Effector memory CD8-positive, alpha-beta T cell (primary cell): ENCODE measurements at regions not wholly inside any gene's neighbourhood (a gene's known extent, or its start where the extent isn't known, plus 50 kb on each side); places are given as distances from the start of the nearest gene placed in this dataset.

ENCODE experiments used
- ATAC-seq: fragments of 150-1000 bp; cut with Tn5 transposase; replicated peaks from 2 replicates; pipeline ENCODE4 v1.10.0; 2021; ENCODE audit warnings: mild to moderate bottlenecking, moderate library complexity
- DNase-seq, 3 experiments: peaks; one replicate each; pipeline ENCODE4 v3.0.0; 2021
- H3K27ac Mint-ChIP-seq, 2 donors: one replicate each; pipeline ENCODE4 v1.8.0; 2022; ENCODE audit warnings: mild to moderate bottlenecking in 2 of 2, mixed read lengths in 2 of 2, moderate library complexity in 2 of 2
- H3K27me3 Mint-ChIP-seq, 2 donors: one replicate each; pipeline ENCODE4 v1.8.0; 2022; ENCODE audit warnings: mixed read lengths in 2 of 2
- H3K36me3 Mint-ChIP-seq: one replicate; pipeline ENCODE4 v1.8.0; 2022; ENCODE audit warnings: mild to moderate bottlenecking, moderate library complexity, mixed read lengths; ENCODE audit not compliant: insufficient read depth
- H3K4me1 Mint-ChIP-seq, 2 donors: one replicate each; pipeline ENCODE4 v1.8.0; 2022; ENCODE audit warnings: low read depth in 2 of 2, mixed read lengths in 2 of 2
- H3K4me3 Mint-ChIP-seq, 2 donors: one replicate each; pipeline ENCODE4 v1.8.0; 2022; ENCODE audit warnings: mild to moderate bottlenecking in 2 of 2, mixed read lengths in 2 of 2, moderate library complexity in 2 of 2
- H3K9me3 Mint-ChIP-seq, 2 donors: one replicate each; pipeline ENCODE4 v1.8.0; 2022; ENCODE audit warnings: mixed read lengths in 2 of 2

DNA sequence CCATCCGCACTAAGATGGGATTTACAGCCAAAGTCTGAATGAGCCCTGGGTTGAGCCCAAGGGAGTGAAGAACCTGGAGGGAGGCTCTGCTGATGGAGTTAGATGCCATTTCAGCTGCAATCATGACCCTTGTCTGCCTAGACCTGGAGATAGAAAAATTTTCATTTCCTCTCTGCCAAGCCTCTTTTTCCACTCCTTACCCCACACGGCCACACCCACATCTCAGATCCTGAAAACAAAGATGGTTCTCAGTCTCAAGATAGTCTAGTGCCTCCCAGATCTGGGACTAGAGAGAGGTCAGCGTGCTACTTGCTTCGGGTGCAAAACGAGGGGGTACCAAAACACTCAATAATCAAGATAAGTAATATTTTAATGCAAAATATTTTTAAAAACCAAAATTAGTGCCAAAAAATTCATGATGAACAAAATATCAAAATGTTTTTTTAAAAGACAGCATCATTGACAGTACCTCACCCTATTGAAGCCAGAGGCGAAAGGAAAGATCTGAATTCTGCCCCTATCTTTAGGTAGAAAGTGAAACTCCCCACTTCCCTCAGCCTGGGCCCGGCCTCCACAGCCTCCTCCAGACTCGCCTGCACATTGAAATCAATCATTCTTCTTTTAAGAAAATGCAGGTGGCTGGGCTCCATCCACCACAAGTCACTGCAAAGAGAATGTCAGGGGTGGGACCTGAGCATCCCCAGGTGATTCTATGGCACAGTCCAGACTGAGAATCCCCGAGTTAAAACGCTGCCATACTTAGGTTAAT lies 57.8 kb upstream of the GPR45 start:
- Mint-ChIP-seq H3K4me1 (peaks cover 0 to 2% of the 10 kb centered on the region in 2 donors), H3K27ac (no peak overlapping the region), H3K9me3 (no peaks in the 10 kb centered on the region), H3K4me3 (no peak overlapping the region), H3K36me3 (no peaks in the 10 kb centered on the region), H3K27me3 (peaks cover 33 to 53% of the 10 kb centered on the region in 2 donors)
- DNase-seq (no peak), ATAC-seq (no peak)

DNA sequence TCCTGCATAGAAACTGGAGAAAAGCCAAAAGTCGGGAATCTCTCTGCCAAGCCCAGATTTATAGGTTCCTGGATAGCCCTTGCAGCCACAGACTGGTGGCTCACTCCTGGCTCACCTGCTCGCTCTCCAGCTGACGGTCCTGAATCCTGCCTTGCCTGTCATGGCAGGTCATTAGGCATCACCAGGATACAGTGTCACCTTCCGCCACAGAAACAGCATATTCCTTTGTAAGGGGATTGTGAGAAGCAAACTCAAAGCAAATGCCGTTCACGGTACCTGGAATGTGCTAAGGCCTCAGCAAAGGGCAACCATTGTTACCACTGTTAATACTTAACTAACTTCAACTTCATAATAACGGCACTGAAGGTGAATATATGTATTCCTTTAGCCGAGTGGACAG lies 57.1 kb upstream of the GPR45 start:
- Mint-ChIP-seq H3K9me3 (no peaks in the 10 kb centered on the region), H3K4me3 (no peak overlapping the region), H3K27me3 (peaks cover 33 to 53% of the 10 kb centered on the region in 2 donors), H3K4me1 (peaks cover 0 to 2% of the 10 kb centered on the region in 2 donors), H3K36me3 (no peaks in the 10 kb centered on the region), H3K27ac (no peak overlapping the region)
- no peak for DNase-seq
- no peak for ATAC-seq

DNA sequence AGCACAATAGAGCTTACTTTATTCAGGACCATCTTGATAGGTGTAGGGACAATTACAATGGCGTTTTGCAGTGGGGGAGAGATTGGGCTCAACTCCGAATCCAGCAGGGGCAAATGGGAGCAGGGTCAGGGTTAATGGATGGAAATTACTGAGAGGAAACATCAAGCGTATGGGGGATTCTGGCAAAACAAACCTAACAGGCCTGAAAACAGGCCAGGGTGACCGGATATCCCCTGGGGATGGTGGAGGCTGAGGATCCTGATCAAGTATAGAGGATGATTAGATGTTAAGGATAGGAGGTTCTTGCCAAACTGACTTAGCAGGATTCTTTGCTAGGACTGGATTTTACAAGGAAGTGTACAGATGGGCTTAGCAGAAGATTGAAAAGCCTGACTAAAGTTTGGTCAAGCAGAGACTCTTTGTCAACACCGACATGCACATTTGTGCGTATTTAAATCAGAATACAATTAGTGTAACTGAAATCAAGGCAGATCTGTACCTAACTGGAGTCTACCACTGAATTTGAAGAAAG lies 54.5 kb upstream of the GPR45 start:
- ATAC-seq (no peak), DNase-seq (no peak)
- no peaks in the 10 kb centered on the region for H3K4me1 Mint-ChIP-seq
- no peak overlapping the region for H3K4me3 Mint-ChIP-seq
- peak overlapping the region in 1 of 2 donors; percentile 50 for H3K27ac Mint-ChIP-seq
- no peaks in the 10 kb centered on the region for H3K36me3 Mint-ChIP-seq
- H3K27me3 Mint-ChIP-seq, result peaks cover 51 to 54% of the 10 kb centered on the region in 2 donors
- no peaks in the 10 kb centered on the region for H3K9me3 Mint-ChIP-seq

DNA sequence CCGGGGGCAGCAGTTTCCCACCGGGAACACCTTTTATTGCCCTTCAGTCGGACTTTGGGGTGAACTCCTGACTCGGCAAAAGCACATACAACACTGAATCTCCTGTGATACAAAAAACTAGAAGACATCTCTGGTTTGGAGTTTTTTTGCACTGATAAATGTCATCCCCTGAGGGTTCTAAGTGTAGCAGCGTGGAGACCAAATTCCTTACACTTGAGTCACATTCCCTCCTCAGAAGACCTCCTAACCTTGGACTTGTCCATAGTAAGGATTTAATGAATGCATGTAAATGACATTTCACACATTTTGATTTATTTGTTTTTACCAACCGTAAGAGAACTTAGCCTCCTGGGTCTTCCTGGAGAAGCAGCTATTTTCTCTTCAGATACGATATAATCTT lies 54.0 kb upstream of the GPR45 start:
- Mint-ChIP-seq H3K4me3 (no peak overlapping the region), H3K4me1 (no peaks in the 10 kb centered on the region), H3K9me3 (no peaks in the 10 kb centered on the region), H3K27ac (no peak overlapping the region), H3K36me3 (no peaks in the 10 kb centered on the region), H3K27me3 (peaks cover 47 to 49% of the 10 kb centered on the region in 2 donors)
- ATAC-seq, result no peak
- no peak for DNase-seq

DNA sequence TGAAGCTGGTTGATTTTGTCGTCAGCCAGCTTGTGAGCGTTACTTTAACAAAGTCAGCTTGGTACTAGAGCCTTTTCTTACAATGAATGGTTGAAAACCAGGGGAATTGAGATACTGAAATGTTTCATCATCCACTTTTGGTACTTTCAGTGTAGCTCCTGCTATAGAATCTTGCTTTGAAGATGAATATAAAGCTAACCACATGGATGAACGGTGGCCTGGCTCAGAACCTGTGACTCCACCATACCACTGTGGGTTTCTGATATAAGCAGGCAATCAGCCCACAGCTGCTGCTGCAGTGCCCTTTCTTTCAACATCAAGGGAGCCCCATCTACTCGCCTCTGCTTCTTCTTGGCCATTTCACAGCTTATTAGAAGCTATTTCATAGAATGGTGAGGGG lies 53.2 kb upstream of the GPR45 start:
- no peaks in the 10 kb centered on the region for H3K4me1 Mint-ChIP-seq
- no peak for DNase-seq
- H3K9me3 Mint-ChIP-seq, result no peaks in the 10 kb centered on the region
- ATAC-seq, result no peak
- no peaks in the 10 kb centered on the region for H3K36me3 Mint-ChIP-seq
- no peak overlapping the region for H3K4me3 Mint-ChIP-seq
- peaks cover 41 to 44% of the 10 kb centered on the region in 2 donors for H3K27me3 Mint-ChIP-seq
- no peak overlapping the region for H3K27ac Mint-ChIP-seq
